ENCODE measurements at regions not wholly inside any gene's neighbourhood (a gene's known extent, or its start where the extent isn't known, plus 50 kb on each side); places are given as distances from the start of the nearest gene placed in this dataset.

- DNase-seq (ENCODE audit: low spot score), result no peak
- Histone ChIP-seq H3K9me3 (ENCODE audit: low read depth) (no peaks in the 10 kb centered on the region), H3K36me3 (no peaks in the 10 kb centered on the region), H3K27me3 (no peaks in the 10 kb centered on the region), H3K79me2 (ENCODE audit: low read depth) (no peaks in the 10 kb centered on the region), H3K27ac (no peak overlapping the region), H4K20me1 (ENCODE audit: low read depth) (no peaks in the 10 kb centered on the region), H3K4me3 (no peak overlapping the region), H3K9ac (no peak overlapping the region), H2AFZ (replicated peaks) (no peak overlapping the region), H3K4me1 (no peaks in the 10 kb centered on the region), H3F3A (ENCODE audit: low read depth) (no peaks in the 10 kb centered on the region), H3K4me2 (no peak overlapping the region)
- H3K9me3 Mint-ChIP-seq, result no peaks in the 10 kb centered on the region
- no peaks in the 10 kb centered on the region for H3K27me3 Mint-ChIP-seq (ENCODE audit: insufficient read depth, low read depth)
- H3K4me3 Mint-ChIP-seq, result no peak overlapping the region
- no peak overlapping the region for H3K27ac Mint-ChIP-seq
- H3K4me1 Mint-ChIP-seq, result no peaks in the 10 kb centered on the region
- H3K36me3 Mint-ChIP-seq, result no peaks in the 10 kb centered on the region
- TF ChIP-seq EZH2 (IDR thresholded peaks at IDR 0.05) (no peak), EZH2phosphoT487 (IDR thresholded peaks at IDR 0.05) (no peak)
- TF ChIP-seq, protein P1, sequence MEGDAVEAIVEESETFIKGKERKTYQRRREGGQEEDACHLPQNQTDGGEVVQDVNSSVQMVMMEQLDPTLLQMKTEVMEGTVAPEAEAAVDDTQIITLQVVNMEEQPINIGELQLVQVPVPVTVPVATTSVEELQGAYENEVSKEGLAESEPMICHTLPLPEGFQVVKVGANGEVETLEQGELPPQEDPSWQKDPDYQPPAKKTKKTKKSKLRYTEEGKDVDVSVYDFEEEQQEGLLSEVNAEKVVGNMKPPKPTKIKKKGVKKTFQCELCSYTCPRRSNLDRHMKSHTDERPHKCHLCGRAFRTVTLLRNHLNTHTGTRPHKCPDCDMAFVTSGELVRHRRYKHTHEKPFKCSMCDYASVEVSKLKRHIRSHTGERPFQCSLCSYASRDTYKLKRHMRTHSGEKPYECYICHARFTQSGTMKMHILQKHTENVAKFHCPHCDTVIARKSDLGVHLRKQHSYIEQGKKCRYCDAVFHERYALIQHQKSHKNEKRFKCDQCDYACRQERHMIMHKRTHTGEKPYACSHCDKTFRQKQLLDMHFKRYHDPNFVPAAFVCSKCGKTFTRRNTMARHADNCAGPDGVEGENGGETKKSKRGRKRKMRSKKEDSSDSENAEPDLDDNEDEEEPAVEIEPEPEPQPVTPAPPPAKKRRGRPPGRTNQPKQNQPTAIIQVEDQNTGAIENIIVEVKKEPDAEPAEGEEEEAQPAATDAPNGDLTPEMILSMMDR (IDR thresholded peaks at IDR 0.05), result no peak
Measured at GRCh38 chr12:27186022-27186839, 57.9 kb upstream of the STK38L start.

DNA sequence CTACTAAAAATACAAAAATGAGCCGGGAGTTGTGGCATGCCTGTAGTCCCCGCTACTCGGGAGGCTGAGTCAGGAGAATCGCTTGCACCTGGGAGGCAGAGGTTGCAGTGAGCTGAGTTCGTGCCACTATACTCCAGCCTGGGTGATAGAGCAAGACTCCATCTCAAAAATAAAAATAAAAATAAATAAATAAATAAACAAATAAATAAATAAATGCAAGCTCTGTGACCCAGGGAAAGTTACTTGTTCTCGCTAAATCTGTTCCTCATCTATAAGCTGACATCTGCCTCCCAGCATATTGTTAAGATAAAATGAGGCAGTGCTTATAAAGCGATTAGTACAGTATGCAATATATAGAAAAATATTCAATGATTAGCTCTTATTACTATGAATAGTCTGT, 56.4 kb upstream of the STK38L start:
- Histone ChIP-seq H3F3A (ENCODE audit: low read depth) (no peaks in the 10 kb centered on the region), H3K36me3 (no peaks in the 10 kb centered on the region), H4K20me1 (ENCODE audit: low read depth) (no peaks in the 10 kb centered on the region), H3K4me3 (no peak overlapping the region), H3K4me1 (no peaks in the 10 kb centered on the region), H3K4me2 (no peak overlapping the region), H3K27ac (no peak overlapping the region), H2AFZ (replicated peaks) (no peak overlapping the region), H3K9me3 (ENCODE audit: low read depth) (no peaks in the 10 kb centered on the region), H3K79me2 (ENCODE audit: low read depth) (no peaks in the 10 kb centered on the region), H3K9ac (no peak overlapping the region), H3K27me3 (no peaks in the 10 kb centered on the region)
- DNase-seq (ENCODE audit: low spot score), result no peak
- H3K4me1 Mint-ChIP-seq, result no peaks in the 10 kb centered on the region
- TF ChIP-seq EZH2phosphoT487 (IDR thresholded peaks at IDR 0.05), result no peak
- TF ChIP-seq EZH2 (IDR thresholded peaks at IDR 0.05), result no peak
- TF ChIP-seq, protein P1 (IDR thresholded peaks at IDR 0.05), result no peak
- H3K27me3 Mint-ChIP-seq (ENCODE audit: insufficient read depth, low read depth), result no peaks in the 10 kb centered on the region
- no peaks in the 10 kb centered on the region for H3K36me3 Mint-ChIP-seq
- no peak overlapping the region for H3K27ac Mint-ChIP-seq
- H3K4me3 Mint-ChIP-seq, result no peak overlapping the region
- no peaks in the 10 kb centered on the region for H3K9me3 Mint-ChIP-seq

DNA sequence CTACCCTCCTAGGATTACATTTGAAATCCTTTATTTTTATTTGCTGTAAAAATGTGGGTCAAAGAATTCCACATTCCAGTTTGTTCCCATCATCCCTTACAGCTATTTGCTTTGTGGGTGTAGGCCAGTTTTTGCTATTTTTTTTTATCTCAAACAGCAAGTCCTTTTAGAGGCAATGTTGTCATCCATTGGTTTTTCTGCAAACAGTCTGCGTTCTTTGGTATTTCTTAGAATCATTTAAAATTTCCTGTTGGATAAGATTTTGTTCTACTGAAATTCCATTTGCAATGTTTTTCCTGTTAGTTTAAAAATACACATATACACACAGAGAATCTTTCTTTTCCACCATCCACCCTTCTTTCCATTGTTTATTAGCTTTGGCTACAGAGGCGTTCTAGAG, 53.3 kb upstream of the STK38L start:
- no peak overlapping the region for H3K9ac ChIP-seq

More for the DNA sequence above, 53.3 kb upstream of the STK38L start:
- H4K20me1 ChIP-seq (ENCODE audit: low read depth), result no peaks in the 10 kb centered on the region
- no peak overlapping the region for H2AFZ ChIP-seq (replicated peaks)
- no peaks in the 10 kb centered on the region for H3K9me3 Mint-ChIP-seq
- H3K4me3 Mint-ChIP-seq, result no peak overlapping the region
- H3K36me3 Mint-ChIP-seq, result no peaks in the 10 kb centered on the region
- no peak for DNase-seq (ENCODE audit: low spot score)
- no peaks in the 10 kb centered on the region for H3K9me3 ChIP-seq (ENCODE audit: low read depth)
- no peak overlapping the region for H3K27ac ChIP-seq
- H3K27me3 Mint-ChIP-seq (ENCODE audit: insufficient read depth, low read depth), result no peaks in the 10 kb centered on the region
- H3K4me1 Mint-ChIP-seq, result no peaks in the 10 kb centered on the region
- no peaks in the 10 kb centered on the region for H3K36me3 ChIP-seq
- no peaks in the 10 kb centered on the region for H3K27me3 ChIP-seq
- H3K27ac Mint-ChIP-seq, result no peak overlapping the region
- no peak overlapping the region for H3K4me3 ChIP-seq
- H3K4me2 ChIP-seq, result no peak overlapping the region
- no peaks in the 10 kb centered on the region for H3F3A ChIP-seq (ENCODE audit: low read depth)
- H3K79me2 ChIP-seq (ENCODE audit: low read depth), result no peaks in the 10 kb centered on the region
- no peak for TF ChIP-seq EZH2phosphoT487 (IDR thresholded peaks at IDR 0.05)
- TF ChIP-seq EZH2 (IDR thresholded peaks at IDR 0.05), result no peak
- TF ChIP-seq, protein P1 (IDR thresholded peaks at IDR 0.05), result no peak
- no peaks in the 10 kb centered on the region for H3K4me1 ChIP-seq
